Mesenchymal stem cell (in vitro differentiated cells and primary cell): ENCODE measurements at regions not wholly inside any gene's neighbourhood (a gene's known extent, or its start where the extent isn't known, plus 50 kb on each side); places are given as distances from the start of the nearest gene placed in this dataset.
A peak's percentile ranks its signal among the peaks of the same experiment; 100 is the strongest.

Experiments used
- DNase-seq: peaks from one replicate; pipeline ENCODE4 v3.0.0-alpha.2; 2013
- H2AFZ ChIP-seq: one replicate; pipeline ENCODE4 v1.6.1; 2013; ENCODE audit warnings: low read depth, mild to moderate bottlenecking, control low read depth, inconsistent platforms, low read length, moderate library complexity
- H2AK5ac ChIP-seq: 2 replicates; pipeline ENCODE4 v1.6.1; 2013; ENCODE audit warnings: low read length, moderate library complexity, mild to moderate bottlenecking, inconsistent platforms; ENCODE audit not compliant: severe bottlenecking
- H2BK120ac ChIP-seq: one replicate; pipeline ENCODE4 v1.6.1; 2013; ENCODE audit warnings: low read depth, mild to moderate bottlenecking, inconsistent platforms, low read length, moderate library complexity
- H2BK12ac ChIP-seq, 2 experiments: one replicate each; pipeline ENCODE4 v1.6.1; 2013; ENCODE audit warnings: inconsistent platforms in 2 of 2, low read length in 2 of 2, mild to moderate bottlenecking in 2 of 2, moderate library complexity in 2 of 2, control low read depth in 1 of 2
- H2BK15ac ChIP-seq: one replicate; pipeline ENCODE4 v1.6.1; 2013; ENCODE audit warnings: mild to moderate bottlenecking, low read depth, inconsistent platforms; ENCODE audit not compliant: poor library complexity, severe bottlenecking
- H2BK5ac ChIP-seq: 2 replicates; pipeline ENCODE4 v1.6.1; 2013; ENCODE audit warnings: low read depth, mild to moderate bottlenecking, low read length, control low read depth, inconsistent platforms; ENCODE audit not compliant: poor library complexity, severe bottlenecking
- H3K14ac ChIP-seq, 2 experiments: one replicate each; pipeline ENCODE4 v1.6.1; 2013; ENCODE audit warnings: inconsistent platforms in 2 of 2, low read length in 2 of 2, control low read depth in 1 of 2, mild to moderate bottlenecking in 1 of 2, moderate library complexity in 1 of 2
- H3K18ac ChIP-seq, 2 experiments: one replicate each; pipeline ENCODE4 v1.6.1; 2013; ENCODE audit warnings: inconsistent platforms in 2 of 2, low read length in 2 of 2, control low read depth in 1 of 2, low read depth in 1 of 2, mild to moderate bottlenecking in 1 of 2
- H3K23ac ChIP-seq, 2 experiments: one replicate each; pipeline ENCODE4 v1.6.1; 2013; ENCODE audit warnings: inconsistent platforms in 2 of 2, low read length in 2 of 2, mild to moderate bottlenecking in 2 of 2, moderate library complexity in 2 of 2, control low read depth in 1 of 2
- H3K27ac ChIP-seq: 2 replicates; pipeline ENCODE4 v1.5.1; 2013; ENCODE audit warnings: mild to moderate bottlenecking, moderate library complexity, low read length, control low read depth, inconsistent platforms; ENCODE audit not compliant: poor library complexity, severe bottlenecking
- H3K27me3 ChIP-seq, 2 experiments: 2 replicates each; pipeline versions ENCODE4 v1.6.1 to v1.7.0; 2013; ENCODE audit warnings: low read length in 2 of 2, mild to moderate bottlenecking in 2 of 2, moderate library complexity in 2 of 2, control low read depth in 1 of 2, inconsistent platforms in 1 of 2; ENCODE audit not compliant: control insufficient read depth in 1 of 2, insufficient read depth in 1 of 2
- H3K36me3 ChIP-seq, 2 experiments: 2 replicates each; pipeline versions ENCODE4 v1.6.1 to v1.7.0; 2013; ENCODE audit warnings: low read length in 2 of 2, control low read depth in 1 of 2, inconsistent platforms in 1 of 2, low read depth in 1 of 2, mild to moderate bottlenecking in 1 of 2; ENCODE audit not compliant: insufficient read depth in 2 of 2, control insufficient read depth in 1 of 2
- H3K4ac ChIP-seq, 2 experiments: one replicate each; pipeline ENCODE4 v1.6.1; 2013; ENCODE audit warnings: inconsistent platforms in 2 of 2, low read length in 2 of 2, mild to moderate bottlenecking in 2 of 2, moderate library complexity in 2 of 2, control low read depth in 1 of 2, low read depth in 1 of 2
- H3K4me1 ChIP-seq: 2 replicates; pipeline ENCODE4 v1.6.1; 2013; ENCODE audit warnings: low read depth, low read length, control low read depth; ENCODE audit not compliant: control insufficient read depth, insufficient read depth
- H3K4me2 ChIP-seq: 2 replicates; pipeline ENCODE4 v1.6.1; 2013; ENCODE audit warnings: low read length, mild to moderate bottlenecking, inconsistent platforms; ENCODE audit not compliant: poor library complexity, severe bottlenecking
- H3K4me3 ChIP-seq, 2 experiments: 2 replicates each; pipeline versions ENCODE4 v1.5.1 to v1.7.0; 2013; ENCODE audit warnings: low read length in 2 of 2, mild to moderate bottlenecking in 2 of 2, control low read depth in 1 of 2, low read depth in 1 of 2; ENCODE audit not compliant: insufficient read depth in 1 of 2
- H3K79me1 ChIP-seq: replicated peaks from 2 replicates; pipeline ENCODE4 v1.6.1; 2013; ENCODE audit warnings: mild to moderate bottlenecking, control low read depth, low read length, inconsistent platforms; ENCODE audit not compliant: poor library complexity, severe bottlenecking
- H3K9ac ChIP-seq: 2 replicates; pipeline ENCODE4 v1.7.0; 2013; ENCODE audit warnings: mild to moderate bottlenecking, low read length, moderate library complexity
- H3K9me3 ChIP-seq: 2 replicates; pipeline ENCODE4 v1.7.0; 2013; ENCODE audit warnings: mild to moderate bottlenecking, low read length; ENCODE audit not compliant: control insufficient read depth
- H4K8ac ChIP-seq: one replicate; pipeline ENCODE4 v1.6.1; 2013; ENCODE audit warnings: inconsistent platforms, mild to moderate bottlenecking, low read length, moderate library complexity
- H4K91ac ChIP-seq: one replicate; pipeline ENCODE4 v1.6.1; 2013; ENCODE audit warnings: mild to moderate bottlenecking, low read length, inconsistent platforms
- WGBS: methylation state at CpG from one replicate; pipeline ENCODE4 v1.1.7; 2013; ENCODE audit warnings: mixed read lengths; 5-methylcytosine and 5-hydroxymethylcytosine counted together

GRCh38 chr5:4233671-4234070 is 638.0 kb downstream of the IRX1 start:
- 43% methylated on average over 3 of the region's 5 CpGs for WGBS
- no peaks in the 10 kb centered on the region for H3K4me1 ChIP-seq
- no peak overlapping the region for H3K27ac ChIP-seq
- no peak for DNase-seq
- no peak overlapping the region for H2AK5ac ChIP-seq
- no peak overlapping the region for H3K9ac ChIP-seq
- no peak overlapping the region for H2BK12ac ChIP-seq
- no peak overlapping the region for H3K4me3 ChIP-seq
- H3K79me1 ChIP-seq: no peaks in the 10 kb centered on the region
- H3K27me3 ChIP-seq: no peaks in the 10 kb centered on the region
- H4K8ac ChIP-seq: no peak overlapping the region
- H2BK5ac ChIP-seq: peak overlapping the region; percentile 24
- no peaks in the 10 kb centered on the region for H3K36me3 ChIP-seq
- H3K9me3 ChIP-seq: peaks cover 27% of the 10 kb centered on the region
- no peak overlapping the region for H3K14ac ChIP-seq
- H2AFZ ChIP-seq: no peak overlapping the region
- no peak overlapping the region for H3K4ac ChIP-seq
- no peak overlapping the region for H3K18ac ChIP-seq
- no peak overlapping the region for H4K91ac ChIP-seq
- H2BK15ac ChIP-seq: no peak overlapping the region
- no peak overlapping the region for H3K4me2 ChIP-seq
- H2BK120ac ChIP-seq: no peak overlapping the region
- H3K23ac ChIP-seq: no peak overlapping the region

DNA sequence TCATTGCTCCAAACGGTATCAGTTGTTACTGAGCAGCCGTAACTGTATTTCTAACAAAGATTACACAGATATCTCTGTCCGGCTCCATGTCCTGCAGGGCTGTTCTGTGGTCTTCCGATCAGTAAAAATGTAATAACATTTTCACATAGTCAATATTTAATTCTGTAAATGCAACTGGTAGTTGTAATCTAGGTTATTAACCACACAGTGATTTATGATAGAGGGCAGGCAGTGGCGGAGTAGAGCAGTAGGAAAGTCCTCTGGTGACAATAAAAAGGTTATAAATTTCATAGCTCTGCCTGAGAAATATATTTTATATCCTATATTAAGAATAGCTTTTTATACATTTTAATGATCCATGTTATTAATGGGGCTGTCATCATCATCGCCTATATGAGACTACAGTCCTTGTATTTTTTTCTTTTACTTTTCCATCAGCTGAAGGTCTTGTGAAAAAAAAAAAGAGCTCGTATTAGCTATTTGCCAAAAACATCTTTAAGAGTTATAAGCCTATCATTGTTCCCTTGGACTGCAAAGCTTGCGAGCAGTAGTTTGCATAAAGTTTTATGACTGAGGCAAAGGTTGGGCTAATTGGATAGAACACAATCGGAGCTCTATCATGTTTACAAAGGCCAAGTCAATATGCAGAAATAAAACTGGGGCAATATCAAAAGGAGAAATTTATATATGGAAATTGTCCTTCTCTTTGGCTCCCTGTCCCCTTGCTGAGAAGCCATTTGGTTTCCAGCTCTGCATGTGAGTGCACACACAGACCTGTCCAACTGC is 648.0 kb downstream of the IRX1 start:
- WGBS: 100% methylated on average over 4 of the region's 9 CpGs
- Histone ChIP-seq H3K23ac (no peak overlapping the region), H2BK120ac (no peak overlapping the region), H3K27me3 (no peaks in the 10 kb centered on the region), H2BK5ac (no peak overlapping the region), H2AFZ (no peak overlapping the region), H4K8ac (no peak overlapping the region), H3K4me1 (no peaks in the 10 kb centered on the region), H3K36me3 (no peaks in the 10 kb centered on the region), H2BK12ac (no peak overlapping the region), H3K4me3 (no peak overlapping the region), H3K9me3 (peaks cover 10% of the 10 kb centered on the region), H3K4me2 (no peak overlapping the region), H2BK15ac (no peak overlapping the region), H3K9ac (no peak overlapping the region), H3K79me1 (no peaks in the 10 kb centered on the region), H4K91ac (no peak overlapping the region), H2AK5ac (no peak overlapping the region), H3K27ac (no peak overlapping the region), H3K4ac (no peak overlapping the region), H3K18ac (no peak overlapping the region), H3K14ac (no peak overlapping the region)
- DNase-seq: no peak

DNA sequence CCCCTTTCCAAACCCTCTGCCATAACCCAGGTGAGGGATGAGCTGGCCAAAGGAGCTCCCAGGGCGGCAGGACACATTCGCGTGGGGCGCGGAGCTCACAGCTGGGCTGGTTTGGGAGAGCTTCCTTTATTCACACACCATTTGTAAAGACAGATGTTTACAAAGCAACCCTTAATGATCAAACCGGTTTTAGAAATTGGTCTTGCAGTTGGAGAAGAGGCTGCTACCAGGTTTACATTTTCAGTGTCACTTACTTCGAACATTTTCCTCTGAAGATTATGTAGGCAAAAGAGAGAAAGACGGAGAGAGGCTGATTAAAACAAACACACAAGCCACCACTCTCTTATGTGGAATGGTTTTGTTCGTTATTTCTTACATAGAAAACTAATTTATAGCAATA is 648.7 kb downstream of the IRX1 start:
- Histone ChIP-seq H2AK5ac (no peak overlapping the region), H3K23ac (no peak overlapping the region), H4K8ac (no peak overlapping the region), H2BK5ac (no peak overlapping the region), H3K9me3 (peaks cover 7% of the 10 kb centered on the region), H3K4me1 (no peaks in the 10 kb centered on the region), H2BK120ac (no peak overlapping the region), H3K4me2 (no peak overlapping the region), H3K9ac (no peak overlapping the region), H3K79me1 (no peaks in the 10 kb centered on the region), H2BK12ac (no peak overlapping the region), H3K4ac (no peak overlapping the region), H3K27ac (no peak overlapping the region), H4K91ac (no peak overlapping the region), H3K36me3 (no peaks in the 10 kb centered on the region), H3K14ac (no peak overlapping the region), H3K18ac (no peak overlapping the region), H2BK15ac (no peak overlapping the region), H2AFZ (no peak overlapping the region), H3K4me3 (no peak overlapping the region), H3K27me3 (no peaks in the 10 kb centered on the region)
- WGBS: 80% methylated on average over 4 of the region's 9 CpGs
- no peak for DNase-seq

- H4K8ac ChIP-seq: no peak overlapping the region
- no peaks in the 10 kb centered on the region for H3K27me3 ChIP-seq
- no peak overlapping the region for H3K14ac ChIP-seq
- no peak overlapping the region for H2BK5ac ChIP-seq
- no peaks in the 10 kb centered on the region for H3K36me3 ChIP-seq
- H3K4me2 ChIP-seq: no peak overlapping the region
- WGBS: 68% methylated on average over 2 of the region's 2 CpGs
- no peak overlapping the region for H3K9ac ChIP-seq
- H2AFZ ChIP-seq: no peak overlapping the region
- H3K4me3 ChIP-seq: no peak overlapping the region
- no peak overlapping the region for H3K4ac ChIP-seq
- no peak overlapping the region for H4K91ac ChIP-seq
- H3K79me1 ChIP-seq: no peaks in the 10 kb centered on the region
- H3K18ac ChIP-seq: no peak overlapping the region
- no peak overlapping the region for H2BK15ac ChIP-seq
- H3K9me3 ChIP-seq: peaks cover 7% of the 10 kb centered on the region
- no peak overlapping the region for H2BK12ac ChIP-seq
- H3K23ac ChIP-seq: no peak overlapping the region
- H2AK5ac ChIP-seq: no peak overlapping the region
- no peak overlapping the region for H3K27ac ChIP-seq
- H2BK120ac ChIP-seq: no peak overlapping the region
- no peak for DNase-seq
- H3K4me1 ChIP-seq: no peaks in the 10 kb centered on the region
Observed at GRCh38 chr5:4245076-4245475, 649.4 kb downstream of the IRX1 start.
